ENCODE measurements at regions not wholly inside any gene's neighbourhood (a gene's known extent, or its start where the extent isn't known, plus 50 kb on each side); places are given as distances from the start of the nearest gene placed in this dataset.

DNA sequence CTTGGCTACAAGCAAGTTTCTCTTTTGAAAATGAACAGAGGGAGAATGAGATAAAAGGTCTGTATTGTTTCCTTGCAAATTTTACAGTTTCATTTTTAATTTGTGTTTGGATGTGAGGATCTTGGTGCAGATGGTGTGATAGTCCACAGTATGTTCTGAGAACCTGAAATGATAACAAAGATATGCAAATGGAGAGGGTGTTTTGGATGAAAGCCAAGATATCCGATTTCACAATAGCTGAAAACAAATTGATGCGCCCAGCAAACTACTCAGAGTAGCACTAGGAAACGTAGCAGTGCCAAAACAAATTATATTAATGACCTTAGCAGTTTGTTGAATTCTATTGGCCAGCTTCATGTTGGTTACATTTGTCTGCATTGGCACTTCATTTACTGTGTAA is 683.5 kb downstream of the TMEM182 start:
- TF ChIP-seq SIN3A (IDR thresholded peaks at IDR 0.05; ENCODE audit: borderline replicate concordance, insufficient read depth, low read depth, low read length) (no peak), POLR2AphosphoS5 (IDR thresholded peaks at IDR 0.05; ENCODE audit: low read depth, low read length) (no peak), TCF7L2 (IDR thresholded peaks at IDR 0.05; ENCODE audit: low read depth, low read length) (no peak)
- TF ChIP-seq, protein P1, sequence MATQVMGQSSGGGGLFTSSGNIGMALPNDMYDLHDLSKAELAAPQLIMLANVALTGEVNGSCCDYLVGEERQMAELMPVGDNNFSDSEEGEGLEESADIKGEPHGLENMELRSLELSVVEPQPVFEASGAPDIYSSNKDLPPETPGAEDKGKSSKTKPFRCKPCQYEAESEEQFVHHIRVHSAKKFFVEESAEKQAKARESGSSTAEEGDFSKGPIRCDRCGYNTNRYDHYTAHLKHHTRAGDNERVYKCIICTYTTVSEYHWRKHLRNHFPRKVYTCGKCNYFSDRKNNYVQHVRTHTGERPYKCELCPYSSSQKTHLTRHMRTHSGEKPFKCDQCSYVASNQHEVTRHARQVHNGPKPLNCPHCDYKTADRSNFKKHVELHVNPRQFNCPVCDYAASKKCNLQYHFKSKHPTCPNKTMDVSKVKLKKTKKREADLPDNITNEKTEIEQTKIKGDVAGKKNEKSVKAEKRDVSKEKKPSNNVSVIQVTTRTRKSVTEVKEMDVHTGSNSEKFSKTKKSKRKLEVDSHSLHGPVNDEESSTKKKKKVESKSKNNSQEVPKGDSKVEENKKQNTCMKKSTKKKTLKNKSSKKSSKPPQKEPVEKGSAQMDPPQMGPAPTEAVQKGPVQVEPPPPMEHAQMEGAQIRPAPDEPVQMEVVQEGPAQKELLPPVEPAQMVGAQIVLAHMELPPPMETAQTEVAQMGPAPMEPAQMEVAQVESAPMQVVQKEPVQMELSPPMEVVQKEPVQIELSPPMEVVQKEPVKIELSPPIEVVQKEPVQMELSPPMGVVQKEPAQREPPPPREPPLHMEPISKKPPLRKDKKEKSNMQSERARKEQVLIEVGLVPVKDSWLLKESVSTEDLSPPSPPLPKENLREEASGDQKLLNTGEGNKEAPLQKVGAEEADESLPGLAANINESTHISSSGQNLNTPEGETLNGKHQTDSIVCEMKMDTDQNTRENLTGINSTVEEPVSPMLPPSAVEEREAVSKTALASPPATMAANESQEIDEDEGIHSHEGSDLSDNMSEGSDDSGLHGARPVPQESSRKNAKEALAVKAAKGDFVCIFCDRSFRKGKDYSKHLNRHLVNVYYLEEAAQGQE (IDR thresholded peaks at IDR 0.05; ENCODE audit: insufficient read depth in 1 of 2, low read depth in 2 of 2, low read length in 1 of 2), result no peak
- Histone ChIP-seq H3K36me3 (ENCODE audit: control insufficient read depth, insufficient read depth, low read length) (no peaks in the 10 kb centered on the region), H3K27ac (ENCODE audit: low read length) (no peak overlapping the region), H3K4me3 (ENCODE audit: low read depth in 2 of 2, low read length in 2 of 2) (no peak overlapping the region), H3K27me3 (ENCODE audit: control insufficient read depth, insufficient read depth, low read length) (no peaks in the 10 kb centered on the region), H3K9me3 (ENCODE audit: control insufficient read depth, insufficient read depth, low read depth, low read length) (no peaks in the 10 kb centered on the region), H3K4me1 (ENCODE audit: control insufficient read depth, insufficient read depth, low read length) (no peaks in the 10 kb centered on the region)
- intact Hi-C loops (cut with micrococcal nuclease; ENCODE audit: unreplicated experiment) (no loop called here), in situ Hi-C loops (cut with HindIII; ENCODE audit: low pct_unique_long_range_greater_than_20kb, low sequenced_read_pairs) (no loop called here)
- CTCF ChIA-PET, result no interaction called here
- POLR2A ChIA-PET, result no interaction called here
- ATAC-seq (no peak), DNase-seq (ENCODE audit: low read depth, low spot score) (no peak)
- BruUV-seq (replicated peaks), result no TSS peak

DNA sequence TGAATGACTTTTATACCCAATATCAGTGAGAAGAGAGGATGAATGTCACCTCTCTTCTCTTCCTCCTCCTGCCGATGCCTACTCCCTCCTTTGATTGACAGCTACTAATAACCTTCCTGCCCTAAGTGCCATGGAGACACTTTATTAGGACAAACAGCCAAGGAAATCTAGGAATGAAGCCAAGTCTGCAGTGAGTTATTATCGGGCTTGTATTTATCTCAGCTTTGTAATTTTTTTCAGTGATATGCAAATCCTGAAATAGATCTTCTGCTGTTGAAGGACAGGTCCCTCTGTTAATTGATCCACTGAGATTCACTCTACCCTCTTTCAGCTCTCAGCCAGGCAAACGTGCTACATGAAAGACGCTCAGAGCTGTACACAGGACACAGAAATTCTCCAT is 686.7 kb downstream of the TMEM182 start:
- H3K36me3 ChIP-seq (ENCODE audit: control insufficient read depth, insufficient read depth, low read length), result no peaks in the 10 kb centered on the region
- in situ Hi-C loops (cut with HindIII; ENCODE audit: low pct_unique_long_range_greater_than_20kb, low sequenced_read_pairs), result no loop called here
- H3K9me3 ChIP-seq (ENCODE audit: control insufficient read depth, insufficient read depth, low read depth, low read length), result no peaks in the 10 kb centered on the region
- no peaks in the 10 kb centered on the region for H3K27me3 ChIP-seq (ENCODE audit: control insufficient read depth, insufficient read depth, low read length)
- TF ChIP-seq, protein P2, sequence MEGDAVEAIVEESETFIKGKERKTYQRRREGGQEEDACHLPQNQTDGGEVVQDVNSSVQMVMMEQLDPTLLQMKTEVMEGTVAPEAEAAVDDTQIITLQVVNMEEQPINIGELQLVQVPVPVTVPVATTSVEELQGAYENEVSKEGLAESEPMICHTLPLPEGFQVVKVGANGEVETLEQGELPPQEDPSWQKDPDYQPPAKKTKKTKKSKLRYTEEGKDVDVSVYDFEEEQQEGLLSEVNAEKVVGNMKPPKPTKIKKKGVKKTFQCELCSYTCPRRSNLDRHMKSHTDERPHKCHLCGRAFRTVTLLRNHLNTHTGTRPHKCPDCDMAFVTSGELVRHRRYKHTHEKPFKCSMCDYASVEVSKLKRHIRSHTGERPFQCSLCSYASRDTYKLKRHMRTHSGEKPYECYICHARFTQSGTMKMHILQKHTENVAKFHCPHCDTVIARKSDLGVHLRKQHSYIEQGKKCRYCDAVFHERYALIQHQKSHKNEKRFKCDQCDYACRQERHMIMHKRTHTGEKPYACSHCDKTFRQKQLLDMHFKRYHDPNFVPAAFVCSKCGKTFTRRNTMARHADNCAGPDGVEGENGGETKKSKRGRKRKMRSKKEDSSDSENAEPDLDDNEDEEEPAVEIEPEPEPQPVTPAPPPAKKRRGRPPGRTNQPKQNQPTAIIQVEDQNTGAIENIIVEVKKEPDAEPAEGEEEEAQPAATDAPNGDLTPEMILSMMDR (IDR thresholded peaks at IDR 0.05), result no peak
- no peak for TF ChIP-seq SIN3A (IDR thresholded peaks at IDR 0.05; ENCODE audit: borderline replicate concordance, insufficient read depth, low read depth, low read length)
- TF ChIP-seq POLR2AphosphoS5 (IDR thresholded peaks at IDR 0.05; ENCODE audit: low read depth, low read length), result no peak
- TF ChIP-seq TCF7L2 (IDR thresholded peaks at IDR 0.05; ENCODE audit: low read depth, low read length), result no peak
- TF ChIP-seq, protein P1 (IDR thresholded peaks at IDR 0.05; ENCODE audit: insufficient read depth in 1 of 2, low read depth in 2 of 2, low read length in 1 of 2), result no peak
- no peak for DNase-seq (ENCODE audit: low read depth, low spot score)
- H3K4me3 ChIP-seq (ENCODE audit: low read depth in 2 of 2, low read length in 2 of 2), result no peak overlapping the region
- H3K4me1 ChIP-seq (ENCODE audit: control insufficient read depth, insufficient read depth, low read length), result no peaks in the 10 kb centered on the region
- ChIA-PET POLR2A (no interaction called here), CTCF (no interaction called here)
- no peak overlapping the region for H3K27ac ChIP-seq (ENCODE audit: low read length)
- intact Hi-C loops (cut with micrococcal nuclease; ENCODE audit: unreplicated experiment), result no loop called here
- ATAC-seq, result no peak
- BruUV-seq (replicated peaks), result no TSS peak

All from Panc1 (cell line).